ENCODE measurements at regions not wholly inside any gene's neighbourhood (a gene's known extent, or its start where the extent isn't known, plus 50 kb on each side); places are given as distances from the start of the nearest gene placed in this dataset.

DNA sequence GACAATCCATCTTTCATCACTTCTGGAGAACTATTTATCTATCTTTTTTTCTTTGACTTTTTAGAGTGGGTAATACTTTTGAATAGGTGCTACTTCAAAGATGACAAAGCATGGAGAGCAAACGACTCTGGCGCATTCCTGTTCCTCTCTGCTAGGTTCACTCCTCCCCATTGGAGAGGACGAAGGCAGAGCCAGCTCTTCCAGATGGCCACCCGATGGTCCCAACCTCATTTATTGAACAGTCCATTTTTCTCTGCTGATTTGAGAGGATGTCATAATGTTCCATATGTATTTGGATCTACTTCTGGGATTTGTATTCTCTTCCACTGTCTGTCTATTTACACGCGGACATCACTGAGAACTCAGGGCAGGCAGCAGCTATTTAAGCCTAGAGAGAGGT lies 284.3 kb upstream of the CXCR4 start:
- no peak for DNase-seq (ENCODE audit: low read depth)
- ChIA-PET CTCF (interaction anchor here (1.9 kb wide), 1 partner anchor 21 kb away, joined by 9 read pairs; no protein-coding TSS in a partner anchor), POLR2A (no interaction called here)
- Histone ChIP-seq H3K36me3 (ENCODE audit: control insufficient read depth, insufficient read depth, low read length) (no peaks in the 10 kb centered on the region), H3K4me3 (ENCODE audit: low read depth, low read length) (no peak overlapping the region), H3K27me3 (ENCODE audit: control insufficient read depth, insufficient read depth, low read length) (no peaks in the 10 kb centered on the region)
- TF ChIP-seq, protein P1, sequence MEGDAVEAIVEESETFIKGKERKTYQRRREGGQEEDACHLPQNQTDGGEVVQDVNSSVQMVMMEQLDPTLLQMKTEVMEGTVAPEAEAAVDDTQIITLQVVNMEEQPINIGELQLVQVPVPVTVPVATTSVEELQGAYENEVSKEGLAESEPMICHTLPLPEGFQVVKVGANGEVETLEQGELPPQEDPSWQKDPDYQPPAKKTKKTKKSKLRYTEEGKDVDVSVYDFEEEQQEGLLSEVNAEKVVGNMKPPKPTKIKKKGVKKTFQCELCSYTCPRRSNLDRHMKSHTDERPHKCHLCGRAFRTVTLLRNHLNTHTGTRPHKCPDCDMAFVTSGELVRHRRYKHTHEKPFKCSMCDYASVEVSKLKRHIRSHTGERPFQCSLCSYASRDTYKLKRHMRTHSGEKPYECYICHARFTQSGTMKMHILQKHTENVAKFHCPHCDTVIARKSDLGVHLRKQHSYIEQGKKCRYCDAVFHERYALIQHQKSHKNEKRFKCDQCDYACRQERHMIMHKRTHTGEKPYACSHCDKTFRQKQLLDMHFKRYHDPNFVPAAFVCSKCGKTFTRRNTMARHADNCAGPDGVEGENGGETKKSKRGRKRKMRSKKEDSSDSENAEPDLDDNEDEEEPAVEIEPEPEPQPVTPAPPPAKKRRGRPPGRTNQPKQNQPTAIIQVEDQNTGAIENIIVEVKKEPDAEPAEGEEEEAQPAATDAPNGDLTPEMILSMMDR (IDR thresholded peaks at IDR 0.05; ENCODE audit: insufficient read depth, low read depth, low read length) = no peak

DNA sequence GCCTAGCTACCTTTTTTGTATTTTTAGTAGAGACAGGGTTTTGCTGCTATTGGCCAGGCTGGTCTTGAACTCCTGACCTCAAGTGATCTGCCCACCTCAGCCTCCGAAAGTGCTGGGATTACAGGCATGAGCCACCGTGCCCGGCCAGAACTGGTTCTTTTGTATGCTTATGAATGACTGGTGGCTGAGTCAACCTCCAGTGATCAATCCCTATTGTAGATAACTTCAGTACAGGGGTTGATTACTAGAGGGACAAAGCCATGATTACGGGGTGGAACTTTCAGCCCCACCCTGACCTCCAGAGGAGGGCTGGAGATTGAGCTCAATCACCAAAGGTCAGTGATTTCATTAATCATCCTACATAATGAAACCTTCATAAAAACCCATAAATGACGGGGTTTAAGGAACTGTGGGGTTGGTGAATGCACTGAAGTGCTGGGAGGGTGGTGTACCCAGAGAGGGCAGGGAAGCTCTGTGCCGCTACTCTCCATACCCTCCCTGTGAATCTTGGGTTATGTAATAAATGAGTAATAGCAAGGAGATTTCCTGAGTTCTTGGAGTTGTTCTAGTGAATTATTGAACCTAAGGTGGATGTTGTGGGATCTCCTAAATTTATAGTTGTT lies 281.8 kb upstream of the CXCR4 start:
- Histone ChIP-seq H3K4me3 (ENCODE audit: low read depth, low read length) (no peak overlapping the region), H3K27me3 (ENCODE audit: control insufficient read depth, insufficient read depth, low read length) (no peaks in the 10 kb centered on the region), H3K36me3 (ENCODE audit: control insufficient read depth, insufficient read depth, low read length) (no peaks in the 10 kb centered on the region)
- DNase-seq (ENCODE audit: low read depth) = no peak
- ChIA-PET CTCF (no interaction called here), POLR2A (no interaction called here)
- TF ChIP-seq, protein P1 (IDR thresholded peaks at IDR 0.05; ENCODE audit: insufficient read depth, low read depth, low read length) = no peak

DNA sequence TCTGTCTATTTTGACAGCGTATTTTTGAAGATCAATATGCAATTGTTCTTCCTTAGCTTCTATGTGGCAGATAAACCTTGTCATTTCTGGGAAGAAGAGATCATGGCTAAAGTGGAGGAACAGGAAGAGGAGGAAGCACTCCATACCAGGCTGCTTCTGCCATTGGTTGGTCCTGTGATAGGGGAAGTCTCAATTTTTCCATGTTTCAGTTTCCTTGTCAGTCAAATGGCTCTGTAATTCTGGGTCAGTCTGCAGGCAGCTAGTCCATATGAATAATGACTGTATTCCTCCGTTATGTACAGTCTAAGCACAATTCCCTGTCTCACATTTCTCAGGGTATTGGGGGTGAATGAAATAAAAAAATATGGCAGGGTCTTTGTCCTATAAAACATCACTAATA lies 277.6 kb upstream of the CXCR4 start:
- ChIA-PET CTCF (interaction anchor here (0.6 kb wide), 1 partner anchor 28 kb away, joined by 3 read pairs; no protein-coding TSS in a partner anchor), POLR2A (no interaction called here)
- TF ChIP-seq, protein P1 (IDR thresholded peaks at IDR 0.05; ENCODE audit: insufficient read depth, low read depth, low read length) = no peak
- Histone ChIP-seq H3K4me3 (ENCODE audit: low read depth, low read length) (no peak overlapping the region), H3K27me3 (ENCODE audit: control insufficient read depth, insufficient read depth, low read length) (no peaks in the 10 kb centered on the region), H3K36me3 (ENCODE audit: control insufficient read depth, insufficient read depth, low read length) (no peaks in the 10 kb centered on the region)
- DNase-seq (ENCODE audit: low read depth) = no peak

DNA sequence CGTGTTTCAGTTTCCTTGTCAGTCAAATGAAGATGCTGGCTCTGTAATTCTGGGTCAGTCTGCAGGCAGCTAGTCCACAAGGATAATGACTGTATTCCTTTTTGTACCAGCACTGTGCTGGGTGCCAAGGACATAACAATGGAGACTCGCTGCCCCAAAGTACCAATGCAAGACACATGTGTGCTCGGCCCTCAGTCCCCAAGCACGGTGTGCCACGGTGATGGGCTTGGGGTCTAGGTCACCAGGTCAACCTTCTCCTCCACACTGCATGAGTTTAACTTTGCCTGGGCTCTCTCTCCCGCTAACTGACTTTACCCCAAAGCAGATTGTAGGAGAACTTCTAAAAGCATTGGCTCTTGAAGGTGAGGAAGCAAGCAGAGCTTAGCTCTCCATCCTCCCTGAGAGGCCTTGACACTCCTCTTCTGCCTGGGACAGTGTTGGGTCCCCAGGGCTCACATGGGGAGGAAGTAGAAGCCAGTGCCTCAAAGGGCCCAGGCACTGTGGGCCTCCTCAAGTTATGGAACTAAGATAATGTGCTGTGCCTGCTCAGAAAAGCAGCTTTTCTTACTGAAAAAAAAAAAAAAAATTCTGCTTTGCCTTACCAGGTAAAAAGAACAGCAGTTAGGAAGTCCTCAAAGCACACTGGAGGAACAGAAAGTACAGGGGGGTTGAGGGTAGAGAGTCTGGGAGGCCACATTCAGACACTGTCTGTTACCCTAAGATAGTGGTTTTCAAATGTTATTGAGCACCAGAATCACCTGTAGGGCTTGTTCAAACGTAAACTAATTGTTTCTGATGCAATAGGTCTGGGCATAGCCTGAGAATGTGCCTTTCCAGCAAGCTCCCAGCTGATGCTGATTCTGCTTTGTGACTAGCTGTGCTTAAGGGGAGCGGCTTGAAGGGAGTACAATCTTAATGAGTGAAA lies 276.4 kb upstream of the CXCR4 start:
- POLR2A ChIA-PET = no interaction called here
- DNase-seq (ENCODE audit: low read depth) = no peak
- no peak overlapping the region for H3K4me3 ChIP-seq (ENCODE audit: low read depth, low read length)
- TF ChIP-seq, protein P1 (IDR thresholded peaks at IDR 0.05; ENCODE audit: insufficient read depth, low read depth, low read length) = no peak
- no peaks in the 10 kb centered on the region for H3K36me3 ChIP-seq (ENCODE audit: control insufficient read depth, insufficient read depth, low read length)
- no peaks in the 10 kb centered on the region for H3K27me3 ChIP-seq (ENCODE audit: control insufficient read depth, insufficient read depth, low read length)
- CTCF ChIA-PET = no interaction called here

DNA sequence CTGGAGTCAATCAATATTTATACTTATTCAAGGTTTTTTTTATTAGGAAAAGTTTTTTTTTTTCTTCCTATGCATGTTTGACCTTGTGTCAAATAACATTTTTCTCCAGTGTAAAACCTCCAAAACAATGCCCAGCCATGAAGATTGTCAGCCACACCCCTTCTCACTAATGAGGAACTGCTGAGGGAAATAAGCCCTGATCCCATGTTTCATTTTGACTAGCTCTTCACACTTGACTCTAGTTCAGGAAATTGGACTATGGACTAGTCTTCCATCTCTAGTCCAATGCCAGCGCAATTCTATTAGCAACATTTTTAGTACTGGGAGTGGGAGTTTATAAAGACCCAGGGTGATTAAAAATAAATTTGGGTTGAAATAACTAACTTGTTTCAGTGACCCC lies 275.6 kb upstream of the CXCR4 start:
- ChIA-PET CTCF (no interaction called here), POLR2A (no interaction called here)
- no peak for DNase-seq (ENCODE audit: low read depth)
- TF ChIP-seq, protein P1 (IDR thresholded peaks at IDR 0.05; ENCODE audit: insufficient read depth, low read depth, low read length) = no peak
- Histone ChIP-seq H3K36me3 (ENCODE audit: control insufficient read depth, insufficient read depth, low read length) (no peaks in the 10 kb centered on the region), H3K27me3 (ENCODE audit: control insufficient read depth, insufficient read depth, low read length) (no peaks in the 10 kb centered on the region), H3K4me3 (ENCODE audit: low read depth, low read length) (no peak overlapping the region)
